Mammary epithelial cell (primary cell): ENCODE measurements at regions not wholly inside any gene's neighbourhood (a gene's known extent, or its start where the extent isn't known, plus 50 kb on each side); places are given as distances from the start of the nearest gene placed in this dataset.

Experiments
- EZH2 ChIP-seq: IDR thresholded peaks from 2 replicates; pipeline ENCODE4 v1.6.1; 2012; ENCODE audit warnings: low read length, inconsistent platforms, borderline replicate concordance
- TF ChIP-seq, protein P1 (sequence below), 2 donors: IDR thresholded peaks in 1 of 2; conservative IDR thresholded peaks in 1 of 2; 2 replicates each; pipeline ENCODE4 v1.5.1; 2011 to 2012; ENCODE audit warnings: inconsistent platforms in 2 of 2, low read length in 2 of 2, mild to moderate bottlenecking in 2 of 2, control low read depth in 1 of 2, low read depth in 1 of 2; ENCODE audit not compliant: insufficient read depth in 1 of 2; ENCODE audit errors: extremely low read depth in 1 of 2

DNA sequence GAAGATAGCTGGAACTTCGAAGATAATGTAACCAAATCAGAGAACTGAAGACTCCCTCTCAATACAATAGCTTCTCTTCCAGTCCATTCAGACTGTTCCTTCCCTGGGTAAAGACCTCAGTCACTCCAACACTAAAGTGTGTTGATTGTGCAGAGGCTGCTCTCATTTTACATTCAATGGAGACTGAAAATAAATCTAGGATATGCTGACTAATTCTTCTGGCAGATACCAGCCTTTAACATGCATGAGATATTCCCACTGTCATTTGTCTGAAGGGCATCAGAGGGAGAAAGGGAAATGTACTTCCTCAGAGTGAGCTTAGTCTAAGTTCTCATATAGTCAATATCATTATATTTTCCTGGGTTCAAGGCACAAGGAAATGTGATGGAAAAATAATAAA, 166.4 kb upstream of the IRAK1BP1 start:
- TF ChIP-seq, protein P1, sequence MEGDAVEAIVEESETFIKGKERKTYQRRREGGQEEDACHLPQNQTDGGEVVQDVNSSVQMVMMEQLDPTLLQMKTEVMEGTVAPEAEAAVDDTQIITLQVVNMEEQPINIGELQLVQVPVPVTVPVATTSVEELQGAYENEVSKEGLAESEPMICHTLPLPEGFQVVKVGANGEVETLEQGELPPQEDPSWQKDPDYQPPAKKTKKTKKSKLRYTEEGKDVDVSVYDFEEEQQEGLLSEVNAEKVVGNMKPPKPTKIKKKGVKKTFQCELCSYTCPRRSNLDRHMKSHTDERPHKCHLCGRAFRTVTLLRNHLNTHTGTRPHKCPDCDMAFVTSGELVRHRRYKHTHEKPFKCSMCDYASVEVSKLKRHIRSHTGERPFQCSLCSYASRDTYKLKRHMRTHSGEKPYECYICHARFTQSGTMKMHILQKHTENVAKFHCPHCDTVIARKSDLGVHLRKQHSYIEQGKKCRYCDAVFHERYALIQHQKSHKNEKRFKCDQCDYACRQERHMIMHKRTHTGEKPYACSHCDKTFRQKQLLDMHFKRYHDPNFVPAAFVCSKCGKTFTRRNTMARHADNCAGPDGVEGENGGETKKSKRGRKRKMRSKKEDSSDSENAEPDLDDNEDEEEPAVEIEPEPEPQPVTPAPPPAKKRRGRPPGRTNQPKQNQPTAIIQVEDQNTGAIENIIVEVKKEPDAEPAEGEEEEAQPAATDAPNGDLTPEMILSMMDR (conservative IDR thresholded peaks at IDR 0.05 in 1 of 2, IDR thresholded peaks at IDR 0.05 in 1 of 2; ENCODE audit: extremely low read depth in 1 of 2, insufficient read depth in 1 of 2, low read depth in 1 of 2, low read length in 2 of 2): no peak
- no peak for TF ChIP-seq EZH2
